ENCODE measurements at regions not wholly inside any gene's neighbourhood (a gene's known extent, or its start where the extent isn't known, plus 50 kb on each side); places are given as distances from the start of the nearest gene placed in this dataset.

DNA sequence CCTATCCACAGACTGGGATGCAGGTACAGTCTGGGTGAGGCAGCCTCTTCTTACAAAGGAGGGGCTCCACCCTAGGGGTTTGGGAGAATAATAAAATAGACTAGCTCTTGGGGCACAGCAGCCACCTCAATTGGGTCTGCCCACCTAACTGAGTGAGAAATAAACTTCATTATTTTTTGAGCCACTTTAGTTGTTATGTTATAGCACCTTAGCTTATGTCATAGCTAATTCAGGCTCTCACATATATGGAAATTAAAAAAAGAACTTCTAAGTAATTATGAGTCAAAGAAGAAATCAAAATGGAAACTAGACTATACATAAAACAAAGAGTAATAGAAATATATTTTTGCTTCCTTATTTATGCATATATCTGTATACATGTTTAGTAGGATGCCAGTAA is 318.5 kb upstream of the B3GALT2 start:
- no peak for DNase-seq (ENCODE audit: low spot score)
- intact Hi-C loops (cut with DNase I) = no loop called here

DNA sequence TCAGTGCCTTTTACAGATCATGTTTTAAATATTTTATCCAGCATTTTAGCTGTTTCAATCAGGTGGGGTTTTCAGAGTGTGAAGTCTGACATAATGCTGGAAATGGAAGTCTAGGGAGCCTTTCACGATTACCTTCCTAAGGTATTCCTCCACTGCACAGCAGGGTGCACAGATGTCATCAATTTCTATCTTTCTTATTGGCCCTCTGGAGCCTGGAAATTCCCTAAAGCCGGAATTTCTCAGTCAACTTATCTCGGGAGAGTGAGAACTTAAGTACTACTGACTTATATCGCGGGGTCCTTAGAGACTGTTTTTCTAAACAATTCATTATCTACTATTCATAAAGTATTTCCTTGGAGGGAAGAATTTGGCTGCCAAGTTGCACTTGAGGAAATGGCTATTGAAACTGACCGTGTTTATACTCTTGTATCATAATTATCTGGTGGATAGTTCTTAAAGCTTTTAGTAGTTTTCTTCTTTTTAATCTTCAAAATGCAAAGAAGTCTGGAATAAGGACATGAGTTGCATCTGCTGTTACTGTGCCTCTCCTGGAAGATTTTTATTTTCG is 311.8 kb upstream of the B3GALT2 start:
- no peak for DNase-seq (ENCODE audit: low spot score)
- intact Hi-C loops (cut with DNase I) = no loop called here

DNA sequence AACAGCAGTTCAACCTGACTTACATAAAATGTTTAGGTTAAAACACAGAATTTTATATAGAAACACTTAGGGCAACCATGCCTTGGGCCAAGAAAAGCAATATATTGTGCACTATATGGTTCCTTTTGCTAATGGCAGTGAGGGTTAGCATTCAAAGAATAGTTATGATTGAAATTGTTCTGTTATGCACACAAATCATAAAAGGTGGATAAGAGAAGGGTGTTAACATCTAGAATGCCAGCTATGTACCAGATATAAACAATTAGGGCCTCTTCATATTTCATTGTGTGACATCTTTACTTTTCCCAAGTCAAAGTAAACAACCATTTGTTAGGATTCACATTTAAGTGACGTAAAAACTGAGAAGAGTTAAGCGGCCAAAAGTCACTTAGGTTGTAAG is 308.0 kb upstream of the B3GALT2 start:
- DNase-seq (ENCODE audit: low spot score) = no peak
- intact Hi-C loops (cut with DNase I) = no loop called here

DNA sequence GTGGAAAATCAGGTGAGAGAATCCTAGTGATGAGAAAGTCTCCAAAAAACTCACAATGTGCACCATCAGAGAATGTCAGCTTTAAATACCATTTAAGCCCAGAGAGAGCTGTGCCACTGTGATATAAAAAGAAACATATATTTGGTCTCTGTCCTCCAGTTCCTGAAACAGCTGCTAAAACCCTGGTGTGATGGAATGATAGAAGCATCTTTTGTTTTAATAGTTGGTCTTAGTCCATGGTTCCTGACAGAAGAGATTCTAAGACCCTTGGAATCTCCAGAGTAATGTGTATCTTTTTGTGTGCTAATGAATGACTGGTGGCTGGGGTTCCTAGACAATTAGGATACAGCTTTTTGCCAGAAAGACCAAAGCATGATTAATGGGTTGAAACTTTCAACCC is 302.8 kb upstream of the B3GALT2 start:
- no peak for DNase-seq (ENCODE audit: low spot score)
- intact Hi-C loops (cut with DNase I) = no loop called here

DNA sequence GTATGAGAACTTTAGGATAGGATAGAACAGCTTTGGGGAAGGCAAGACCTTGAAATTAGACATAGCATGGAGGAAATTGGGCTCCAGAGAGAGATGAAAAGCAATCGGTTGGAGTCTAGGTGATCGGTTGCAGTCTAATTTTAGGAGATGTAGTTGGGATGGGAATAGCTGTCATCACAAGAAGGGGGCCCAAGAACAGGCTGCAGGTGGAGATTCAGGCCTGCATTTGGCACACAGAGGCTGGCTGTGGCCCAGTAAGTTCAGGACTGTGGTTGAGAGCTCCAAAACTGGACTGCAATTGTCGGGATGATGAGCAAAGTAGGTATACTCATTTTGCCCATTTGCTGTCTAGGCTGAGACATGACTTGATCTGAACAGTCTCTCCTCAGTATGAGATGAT is 301.3 kb upstream of the B3GALT2 start:
- DNase-seq (ENCODE audit: low spot score) = no peak
- intact Hi-C loops (cut with DNase I) = no loop called here

DNA sequence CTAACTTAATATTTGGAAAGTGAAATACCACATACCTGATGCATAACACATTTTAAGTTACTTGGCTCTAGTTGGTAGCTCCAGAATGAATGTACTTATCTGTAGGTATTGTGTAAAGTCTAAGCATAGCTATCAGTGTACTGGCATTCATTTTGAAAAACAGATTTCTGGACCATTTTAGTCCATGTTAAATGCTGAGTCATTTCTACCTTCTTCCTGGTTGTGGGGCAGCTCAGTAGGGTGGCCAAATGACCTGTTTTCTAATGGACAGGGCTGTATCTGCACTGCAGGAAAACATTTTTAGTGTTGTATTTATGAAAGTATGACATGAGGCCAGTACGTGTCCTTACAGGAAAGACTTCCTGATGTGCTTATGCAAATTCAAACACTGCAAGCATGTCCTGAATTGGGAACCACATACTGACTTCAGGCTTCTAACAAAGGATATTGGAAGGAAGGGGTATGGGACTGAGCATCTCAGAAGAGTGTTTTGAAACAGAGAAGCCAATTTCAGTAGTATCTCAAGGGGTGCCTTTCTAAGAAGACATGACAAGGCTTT is 300.3 kb upstream of the B3GALT2 start:
- no peak for DNase-seq (ENCODE audit: low spot score)
- intact Hi-C loops (cut with DNase I) = no loop called here

DNA sequence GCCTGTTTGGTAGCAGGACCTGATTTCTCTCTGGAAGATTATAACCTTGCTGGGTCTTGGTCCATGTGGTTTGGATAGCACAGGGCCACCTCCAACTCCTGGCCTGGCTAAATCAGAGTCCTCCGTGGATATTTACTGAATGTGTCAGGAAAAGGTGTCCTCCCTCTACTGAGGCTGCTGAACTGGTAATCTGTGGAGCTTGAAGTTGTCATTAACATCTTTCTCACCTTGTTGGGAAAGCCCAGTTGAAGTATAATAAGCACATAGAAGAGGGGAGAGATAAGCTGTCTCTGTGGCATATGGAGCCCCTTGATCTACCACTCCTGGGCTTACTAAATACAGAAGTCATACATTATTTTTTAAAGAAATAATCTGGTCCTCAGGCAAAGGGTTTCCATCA is 294.3 kb upstream of the B3GALT2 start:
- intact Hi-C loops (cut with DNase I) = no loop called here

DNA sequence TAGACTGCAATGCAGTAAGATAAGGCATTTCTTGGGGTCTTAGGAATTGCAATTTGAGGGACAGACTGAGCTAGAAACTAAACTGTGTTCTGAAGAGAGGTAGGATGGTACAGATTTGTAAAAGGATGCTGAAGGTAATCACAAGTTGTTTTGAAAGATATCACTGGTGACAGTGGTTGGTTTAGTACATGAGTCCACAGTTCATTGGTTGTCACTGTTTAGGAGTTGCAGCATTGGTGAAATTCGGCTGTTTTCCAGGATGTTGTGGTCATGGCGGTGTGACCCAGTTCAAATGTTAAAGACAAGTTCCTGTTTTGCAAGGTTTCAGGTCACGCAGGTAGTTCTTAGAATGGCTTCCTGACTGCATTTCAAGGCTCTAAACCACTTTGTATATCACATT is 292.8 kb upstream of the B3GALT2 start:
- no peak for DNase-seq (ENCODE audit: low spot score)
- intact Hi-C loops (cut with DNase I) = no loop called here

More for the DNA sequence above, 294.3 kb upstream of the B3GALT2 start:
- DNase-seq (ENCODE audit: low spot score) = no peak

DNA sequence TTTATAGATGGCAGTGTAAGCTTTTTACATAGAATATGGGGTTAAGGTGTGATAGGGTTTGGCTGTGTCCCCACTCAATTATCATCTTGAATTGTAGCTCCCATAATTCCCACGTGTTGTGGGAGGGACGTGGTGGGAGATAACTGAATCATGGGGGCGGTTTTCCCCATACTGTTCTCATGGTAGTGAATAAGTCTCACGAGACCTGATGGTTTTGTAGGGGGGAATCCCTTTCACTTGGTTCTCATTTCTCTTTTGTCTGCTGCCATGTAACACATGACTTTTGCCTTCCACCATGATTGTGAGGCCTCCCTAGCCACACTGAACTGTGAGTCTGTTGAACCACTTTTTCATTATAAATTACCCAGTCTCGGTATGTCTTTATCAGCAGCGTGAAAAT is 290.3 kb upstream of the B3GALT2 start:
- intact Hi-C loops (cut with DNase I) = no loop called here
- DNase-seq (ENCODE audit: low spot score) = no peak

DNA sequence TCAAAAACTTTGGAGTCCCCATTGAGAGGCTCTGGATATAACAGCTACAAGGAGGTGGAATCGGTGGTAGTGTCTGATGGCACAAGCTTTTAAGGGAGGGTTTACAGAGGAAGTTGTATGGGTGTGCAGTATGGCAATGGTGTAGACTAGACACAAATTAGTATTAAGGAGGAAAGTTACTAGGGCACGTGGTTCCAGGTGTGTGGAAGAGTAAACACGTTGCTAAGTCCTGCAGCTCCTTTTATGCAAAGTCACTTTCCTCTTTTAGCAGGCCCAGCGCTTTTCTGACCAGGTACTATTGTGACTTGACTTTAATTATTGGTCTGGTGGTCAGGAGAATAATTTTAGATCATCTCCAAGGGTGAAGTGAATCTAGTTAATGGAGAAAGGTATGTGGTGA is 287.5 kb upstream of the B3GALT2 start:
- intact Hi-C loops (cut with DNase I) = no loop called here
- no peak for DNase-seq (ENCODE audit: low spot score)

DNA sequence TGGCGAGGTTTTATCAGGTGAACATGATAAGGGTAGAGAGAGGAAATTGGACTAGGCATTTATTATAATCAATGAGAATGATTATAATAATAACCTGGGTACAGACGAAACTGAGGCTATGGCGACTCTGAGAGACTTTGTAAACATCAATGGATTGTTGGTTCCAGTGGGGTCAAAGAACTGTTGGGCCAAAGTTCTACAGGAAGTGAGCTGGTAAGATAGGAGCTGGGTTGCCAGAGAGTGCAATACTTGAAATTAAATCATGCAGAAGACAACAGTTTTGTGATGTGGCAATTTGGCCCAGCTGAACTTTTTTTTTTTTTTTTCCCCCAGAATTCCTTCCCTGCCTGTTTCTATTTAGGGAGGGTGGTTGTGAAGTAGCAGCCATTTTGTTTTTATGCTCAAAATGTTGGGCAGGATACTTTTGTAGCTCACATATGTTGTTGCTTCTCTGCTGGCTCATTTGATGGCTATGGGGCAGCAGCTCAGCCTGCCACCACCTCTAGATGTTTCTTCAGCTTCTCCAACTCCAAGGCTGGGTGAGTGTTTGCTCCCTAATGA is 286.5 kb upstream of the B3GALT2 start:
- no peak for DNase-seq (ENCODE audit: low spot score)
- intact Hi-C loops (cut with DNase I) = no loop called here

DNA sequence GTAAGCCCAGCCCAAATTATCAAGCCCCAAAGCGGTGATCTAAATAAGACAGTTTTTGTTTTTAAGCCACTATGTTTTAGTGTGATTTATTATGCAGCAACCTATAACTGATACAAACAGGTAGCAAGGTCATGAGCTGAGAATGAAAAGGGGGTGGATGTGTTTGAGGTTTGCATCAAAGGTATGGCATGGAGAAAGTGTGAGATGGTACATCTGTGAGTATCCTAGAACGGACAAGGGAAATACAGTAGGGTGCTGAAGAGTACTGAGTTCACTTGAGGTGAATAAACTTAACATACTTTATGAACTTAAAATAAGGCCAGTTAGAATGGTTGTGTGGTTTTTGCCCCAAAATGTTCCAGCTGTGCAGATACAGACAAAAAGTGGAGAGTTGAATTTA is 286.0 kb upstream of the B3GALT2 start:
- intact Hi-C loops (cut with DNase I) = no loop called here
- DNase-seq (ENCODE audit: low spot score) = no peak

DNA sequence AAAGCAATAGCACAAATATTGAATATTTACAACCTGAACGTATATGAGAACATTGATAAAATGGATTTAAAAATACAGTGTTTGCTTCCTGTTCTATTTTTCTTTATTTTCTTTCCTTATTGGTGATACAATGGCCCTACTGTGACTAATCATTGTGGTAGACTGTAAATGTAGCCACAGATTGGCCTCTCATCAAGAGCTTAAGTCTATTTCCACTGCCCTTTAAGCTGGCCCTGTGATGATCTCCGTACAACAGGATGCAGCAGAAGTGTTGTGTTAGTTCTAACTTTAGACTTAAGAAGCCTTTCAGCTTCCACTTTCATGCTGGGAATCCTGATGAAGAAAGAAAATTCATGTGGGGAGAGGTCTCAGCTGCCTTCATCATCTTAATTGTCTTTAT is 285.6 kb upstream of the B3GALT2 start:
- no peak for DNase-seq (ENCODE audit: low spot score)
- intact Hi-C loops (cut with DNase I) = no loop called here

DNA sequence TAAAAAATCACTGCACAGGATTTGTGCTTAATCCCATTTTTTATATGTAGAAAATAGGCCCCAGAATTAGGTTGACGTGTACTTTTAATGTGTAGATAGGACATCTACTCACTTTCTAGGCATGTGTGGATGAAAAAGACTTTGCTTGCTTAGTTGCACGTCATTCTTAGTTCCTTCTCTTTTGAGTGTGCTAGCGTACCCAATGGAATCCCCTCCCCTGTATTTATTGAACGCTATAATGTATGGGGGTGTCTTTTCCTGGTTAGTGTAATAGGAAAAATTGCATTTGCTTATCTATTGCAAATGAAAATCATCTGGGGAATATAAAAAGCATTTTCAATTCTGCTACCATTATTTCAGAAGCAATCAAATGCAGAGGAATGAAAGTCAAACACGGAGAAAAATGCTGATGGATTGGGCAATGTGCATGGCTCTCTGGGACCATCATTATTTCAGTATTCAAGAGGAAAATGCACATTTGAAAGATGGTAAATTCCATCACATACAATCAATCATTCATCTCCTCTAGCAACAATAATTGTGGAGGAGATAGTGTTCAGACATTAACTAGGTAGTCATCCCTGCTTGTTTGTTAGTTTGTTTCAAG is 277.0 kb upstream of the B3GALT2 start:
- no peak for DNase-seq (ENCODE audit: low spot score)
- intact Hi-C loops (cut with DNase I) = no loop called here

DNA sequence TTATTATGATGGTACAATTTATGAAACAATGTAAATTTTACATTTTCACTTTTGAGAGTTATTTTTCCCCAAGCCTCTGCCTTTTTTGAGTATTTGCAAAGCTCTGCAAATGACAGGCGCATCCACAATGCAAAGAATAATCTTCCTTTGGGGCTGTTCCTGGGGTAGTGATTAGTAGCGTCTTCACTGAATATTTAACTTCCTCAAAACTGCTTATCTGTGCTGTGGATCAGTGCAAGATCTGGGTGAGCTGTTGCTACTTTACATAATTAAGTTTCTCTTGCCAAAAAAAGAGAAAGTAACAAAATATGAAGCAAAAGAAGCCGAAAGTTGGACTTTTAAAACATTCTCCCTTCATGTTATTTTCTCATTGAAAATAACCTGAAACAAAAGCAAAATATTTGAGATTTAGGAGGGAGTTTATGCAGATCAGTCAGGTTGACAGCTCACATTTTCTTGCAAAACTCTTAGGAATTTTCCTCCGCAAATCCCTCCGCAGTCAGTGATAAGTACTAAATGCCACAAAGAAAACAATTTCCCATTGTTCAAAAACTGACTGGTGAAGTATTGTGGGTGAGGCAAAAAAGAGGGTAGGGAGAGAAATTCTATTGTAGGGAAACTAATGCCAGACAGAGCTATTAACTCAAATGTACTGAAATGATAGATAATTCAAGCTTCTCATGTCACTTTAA is 276.4 kb upstream of the B3GALT2 start:
- DNase-seq (ENCODE audit: low spot score) = no peak
- intact Hi-C loops (cut with DNase I) = no loop called here

DNA sequence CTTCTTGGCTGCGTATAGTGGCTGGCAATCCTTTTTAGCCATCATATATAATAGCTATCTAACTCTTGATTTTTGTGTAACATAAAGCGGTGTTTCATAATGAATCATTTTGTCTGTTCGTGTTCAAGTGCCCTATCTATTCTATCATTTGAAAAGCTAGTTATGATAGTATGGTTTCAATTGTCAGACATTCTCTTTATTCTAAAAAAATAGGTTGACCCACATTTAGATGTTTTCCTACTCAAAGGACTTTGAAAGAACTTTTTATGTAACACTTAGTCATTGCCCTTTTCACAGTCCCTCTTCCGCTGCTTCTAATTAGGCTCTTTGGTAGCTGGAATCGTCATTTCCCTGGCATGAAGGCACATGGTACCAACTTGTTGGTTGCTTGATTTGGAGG is 272.2 kb upstream of the B3GALT2 start:
- intact Hi-C loops (cut with DNase I) = no loop called here

DNA sequence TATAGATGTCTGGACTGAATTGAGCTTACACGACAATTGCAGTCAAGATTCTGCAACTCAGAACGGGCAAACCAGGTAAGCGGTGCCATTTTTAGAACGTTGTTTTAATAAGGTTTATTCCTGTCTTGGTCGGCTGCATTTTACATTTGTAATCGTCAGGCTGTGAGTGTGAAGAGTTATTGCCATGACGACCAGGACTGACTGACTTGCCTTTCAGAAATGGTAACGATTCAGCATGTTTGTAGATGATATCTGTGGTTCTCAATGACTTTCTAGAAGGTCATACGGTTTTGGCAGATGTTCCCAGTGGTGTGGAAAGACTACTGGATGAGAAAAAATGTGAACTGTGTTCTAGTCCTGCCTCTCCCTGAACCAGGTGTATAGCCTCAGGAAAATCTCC is 271.3 kb upstream of the B3GALT2 start:
- intact Hi-C loops (cut with DNase I) = no loop called here
- DNase-seq (ENCODE audit: low spot score) = no peak

More for the DNA sequence above, 272.2 kb upstream of the B3GALT2 start:
- DNase-seq (ENCODE audit: low spot score) = no peak

DNA sequence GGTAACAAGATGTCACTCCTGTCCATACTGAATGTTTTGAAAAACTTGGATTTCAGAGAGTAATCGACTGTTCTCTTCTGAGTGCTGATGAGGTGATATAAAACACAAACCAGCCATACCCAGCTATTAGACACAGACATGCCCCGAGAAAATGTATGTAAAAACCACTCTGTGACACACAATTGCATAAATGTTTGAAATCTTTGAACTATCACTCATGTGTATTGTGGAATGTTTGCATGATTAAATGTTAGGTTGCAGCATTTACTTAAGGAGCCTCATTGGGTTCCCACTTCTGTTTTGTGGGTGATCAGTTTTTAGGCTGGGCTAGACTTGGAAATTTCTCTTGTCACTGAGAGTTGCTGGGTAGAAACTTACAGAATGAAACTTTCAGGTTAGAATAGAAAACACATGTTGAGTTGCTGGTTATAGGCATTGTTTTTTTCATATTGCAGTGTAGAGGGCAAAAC is 270.4 kb upstream of the B3GALT2 start:
- intact Hi-C loops (cut with DNase I) = no loop called here
- no peak for DNase-seq (ENCODE audit: low spot score)

DNA sequence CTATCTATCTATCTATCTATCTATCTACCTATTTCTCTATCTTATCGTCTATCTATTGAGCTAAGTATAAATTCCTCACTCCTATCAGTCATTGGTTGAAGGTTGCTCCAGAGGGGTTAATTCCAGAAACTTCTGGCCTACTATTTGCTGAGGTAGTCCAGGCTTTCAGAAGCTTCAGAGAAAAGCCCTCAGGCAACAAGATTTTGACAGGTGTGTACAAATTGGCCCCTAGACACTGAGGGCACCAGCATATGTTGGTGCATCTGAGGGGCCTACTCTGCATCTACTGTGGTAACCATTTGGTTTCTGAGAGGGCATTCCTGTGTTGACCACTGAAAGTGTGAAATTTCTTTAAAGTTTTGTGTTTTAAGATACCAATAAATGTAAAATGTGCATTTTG is 265.2 kb upstream of the B3GALT2 start:
- intact Hi-C loops (cut with DNase I) = no loop called here
- DNase-seq (ENCODE audit: low spot score) = no peak

DNA sequence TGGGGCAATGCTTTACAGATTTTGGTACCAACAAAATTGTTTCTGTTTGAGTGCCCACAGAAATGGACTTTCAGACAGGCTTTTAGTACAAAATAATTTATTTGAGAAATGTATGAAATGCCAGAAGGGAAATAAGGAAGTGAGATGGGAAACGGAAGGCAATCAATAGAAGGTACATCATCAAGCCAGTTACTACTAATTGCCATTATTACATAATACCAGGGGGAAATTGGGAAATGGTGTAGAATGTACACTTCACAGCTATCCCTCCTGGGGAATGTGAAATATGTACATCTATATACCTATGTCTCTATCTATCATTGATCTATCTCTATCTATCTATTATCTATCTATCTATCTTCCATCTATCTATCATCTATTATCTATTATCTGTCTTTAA is 264.6 kb upstream of the B3GALT2 start:
- DNase-seq (ENCODE audit: low spot score) = no peak
- intact Hi-C loops (cut with DNase I) = no loop called here
